NT2/D1 (cell line): ENCODE measurements at regions not wholly inside any gene's neighbourhood (a gene's known extent, or its start where the extent isn't known, plus 50 kb on each side); places are given as distances from the start of the nearest gene placed in this dataset.

Experiments
- DNase-seq: peaks from one replicate; pipeline ENCODE4 v3.0.0-alpha.2; 2011; ENCODE audit warnings: low read depth, low spot score
- H3K27me3 ChIP-seq: 2 replicates; pipeline ENCODE4 v1.6.0; 2011; ENCODE audit warnings: mild to moderate bottlenecking; ENCODE audit not compliant: insufficient read length, insufficient read depth
- H3K36me3 ChIP-seq: 2 replicates; pipeline ENCODE4 v1.6.1; 2011; ENCODE audit warnings: mild to moderate bottlenecking, low read length, mixed read lengths; ENCODE audit not compliant: insufficient read depth, insufficient read length
- H3K4me1 ChIP-seq: 2 replicates; pipeline ENCODE4 v1.5.1; 2011; ENCODE audit not compliant: insufficient read depth, insufficient read length
- H3K4me3 ChIP-seq: 2 replicates; pipeline ENCODE4 v1.5.1; 2011; ENCODE audit warnings: low read depth; ENCODE audit not compliant: insufficient read length
- H3K9ac ChIP-seq: 2 replicates; pipeline ENCODE4 v1.6.0; 2011; ENCODE audit warnings: low read depth; ENCODE audit not compliant: insufficient read length
- H3K9me3 ChIP-seq: 2 replicates; pipeline ENCODE4 v1.5.1; 2011; ENCODE audit warnings: mild to moderate bottlenecking, low read length; ENCODE audit not compliant: insufficient read depth
- SUZ12 ChIP-seq: IDR thresholded peaks from 2 replicates; pipeline ENCODE4 v1.6.1; 2011; ENCODE audit not compliant: insufficient read length, insufficient read depth; ENCODE audit errors: extremely low read depth
- YY1 ChIP-seq: IDR thresholded peaks from 2 replicates; pipeline ENCODE4 v1.6.1; 2011; ENCODE audit not compliant: insufficient read length, insufficient read depth
- ZNF274 ChIP-seq: IDR thresholded peaks from 2 replicates; pipeline ENCODE4 v1.6.1; 2011; ENCODE audit warnings: mild to moderate bottlenecking, low read depth, low read length

DNA sequence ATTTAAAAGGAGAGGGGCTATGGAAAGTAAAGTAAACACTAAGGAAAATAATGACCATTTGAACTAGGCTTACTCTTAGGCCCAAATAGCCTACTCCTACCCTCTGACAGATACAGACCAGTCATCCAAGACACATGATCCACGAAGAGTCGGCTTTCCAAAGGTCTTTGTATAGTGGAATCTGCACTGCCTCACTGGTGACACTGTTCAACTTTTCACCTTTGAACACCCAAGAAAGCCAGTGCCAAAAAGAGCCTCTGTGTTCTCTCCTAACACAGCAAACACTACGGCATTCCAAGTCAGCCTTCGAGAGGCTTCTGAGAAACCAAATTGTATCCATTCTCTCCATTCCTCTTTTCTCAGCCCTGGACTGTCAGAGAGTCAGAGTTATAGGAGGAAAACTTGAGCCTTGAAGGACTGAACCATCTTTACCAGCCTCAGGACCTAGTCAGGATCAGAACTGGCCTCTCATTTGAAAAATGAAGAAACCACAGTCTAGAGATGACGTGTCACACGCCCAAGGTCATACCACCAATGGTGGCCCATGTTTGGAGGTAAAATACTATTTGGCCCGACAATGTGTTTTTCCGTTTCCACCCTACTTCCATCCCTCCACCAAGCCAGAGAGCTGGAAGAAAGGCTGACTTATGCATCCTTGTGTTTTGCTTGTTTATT, 267.4 kb upstream of the ACVR2A start:
- TF ChIP-seq ZNF274 (no peak), YY1 (no peak), SUZ12 (no peak)
- DNase-seq = no peak
- Histone ChIP-seq H3K4me3 (no peak overlapping the region), H3K9me3 (no peaks in the 10 kb centered on the region), H3K36me3 (no peaks in the 10 kb centered on the region), H3K9ac (no peak overlapping the region), H3K27me3 (no peaks in the 10 kb centered on the region), H3K4me1 (no peaks in the 10 kb centered on the region)

DNA sequence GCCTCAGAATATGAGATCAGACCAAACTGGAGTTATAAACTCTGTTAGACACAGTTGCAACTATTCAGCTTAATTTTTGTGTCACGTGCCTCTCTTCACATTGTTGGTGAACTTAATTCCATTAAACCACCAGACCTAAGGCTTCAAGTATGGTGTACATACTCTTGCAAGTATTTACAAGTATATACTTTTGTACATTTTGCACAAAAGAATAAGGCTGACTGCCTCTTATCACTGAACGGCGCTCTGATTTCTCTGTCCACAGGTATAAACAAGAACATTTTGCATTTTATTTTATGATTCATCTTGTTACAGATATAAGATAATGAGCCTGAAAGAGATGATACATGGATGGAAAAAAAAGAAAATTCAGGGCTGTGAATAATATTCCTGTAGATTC, 269.7 kb upstream of the ACVR2A start:
- Histone ChIP-seq H3K4me1 (no peaks in the 10 kb centered on the region), H3K9me3 (peaks cover 10% of the 10 kb centered on the region; the same call in 1 of the 2 replicates), H3K4me3 (no peak overlapping the region), H3K9ac (no peak overlapping the region), H3K36me3 (no peaks in the 10 kb centered on the region), H3K27me3 (no peaks in the 10 kb centered on the region)
- DNase-seq = no peak
- no peak for TF ChIP-seq SUZ12
- TF ChIP-seq YY1 = no peak
- no peak for TF ChIP-seq ZNF274

- no peak for DNase-seq
- no peaks in the 10 kb centered on the region for H3K36me3 ChIP-seq
These were observed 272.2 kb upstream of the ACVR2A start for GRCh38 chr2:147572622-147573021.

GRCh38 chr2:147569426-147569825, 275.4 kb upstream of the ACVR2A start:
- no peaks in the 10 kb centered on the region for H3K36me3 ChIP-seq
- TF ChIP-seq SUZ12 (no peak), ZNF274 (no peak), YY1 (no peak)
- H3K4me1 ChIP-seq = no peaks in the 10 kb centered on the region
- no peak for DNase-seq
- peaks cover 10% of the 10 kb centered on the region; the same call in 1 of the 2 replicates for H3K9me3 ChIP-seq
- H3K4me3 ChIP-seq = no peak overlapping the region
- H3K27me3 ChIP-seq = no peaks in the 10 kb centered on the region
- H3K9ac ChIP-seq = no peak overlapping the region

More at GRCh38 chr2:147572622-147573021, 272.2 kb upstream of the ACVR2A start:
- Histone ChIP-seq H3K4me3 (no peak overlapping the region), H3K27me3 (no peaks in the 10 kb centered on the region), H3K9ac (no peak overlapping the region), H3K4me1 (no peaks in the 10 kb centered on the region), H3K9me3 (peaks cover 10% of the 10 kb centered on the region; the same call in 1 of the 2 replicates)
- TF ChIP-seq YY1 (no peak), SUZ12 (no peak), ZNF274 (no peak)

- Histone ChIP-seq H3K27me3 (no peaks in the 10 kb centered on the region), H3K9me3 (peaks cover 10% of the 10 kb centered on the region; the same call in 1 of the 2 replicates), H3K4me3 (no peak overlapping the region), H3K4me1 (no peaks in the 10 kb centered on the region), H3K9ac (no peak overlapping the region), H3K36me3 (no peaks in the 10 kb centered on the region)
- no peak for DNase-seq
- TF ChIP-seq YY1 = no peak
- TF ChIP-seq SUZ12 = no peak
- no peak for TF ChIP-seq ZNF274
These were observed 276.7 kb upstream of the ACVR2A start for GRCh38 chr2:147568109-147568508.

GRCh38 chr2:147567136-147567535, 277.7 kb upstream of the ACVR2A start:
- TF ChIP-seq ZNF274 (no peak), SUZ12 (no peak), YY1 (no peak)
- no peak overlapping the region for H3K4me3 ChIP-seq
- H3K9me3 ChIP-seq = peaks cover 10% of the 10 kb centered on the region; the same call in 1 of the 2 replicates
- no peaks in the 10 kb centered on the region for H3K4me1 ChIP-seq
- no peak overlapping the region for H3K9ac ChIP-seq
- no peaks in the 10 kb centered on the region for H3K27me3 ChIP-seq
- no peaks in the 10 kb centered on the region for H3K36me3 ChIP-seq
- no peak for DNase-seq

- no peaks in the 10 kb centered on the region for H3K36me3 ChIP-seq
- TF ChIP-seq ZNF274 = no peak
- TF ChIP-seq SUZ12 = no peak
- no peak for TF ChIP-seq YY1
- no peaks in the 10 kb centered on the region for H3K27me3 ChIP-seq
- no peak overlapping the region for H3K9ac ChIP-seq
- H3K9me3 ChIP-seq = no peaks in the 10 kb centered on the region
- no peak overlapping the region for H3K4me3 ChIP-seq
- DNase-seq = no peak
- no peaks in the 10 kb centered on the region for H3K4me1 ChIP-seq
These were observed 283.9 kb upstream of the ACVR2A start for GRCh38 chr2:147560810-147561535.
